ENCODE measurements at regions not wholly inside any gene's neighbourhood (a gene's known extent, or its start where the extent isn't known, plus 50 kb on each side); places are given as distances from the start of the nearest gene placed in this dataset.
A peak's percentile ranks its signal among the peaks of the same experiment; 100 is the strongest.

- no peak for FAIRE-seq
These were observed 129.9 kb upstream of the COL21A1 start for GRCh38 chr6:56377295-56377694.

- no peak for FAIRE-seq
These were observed 128.4 kb upstream of the COL21A1 start for GRCh38 chr6:56375806-56376205.

GRCh38 chr6:56374841-56375369 is 127.5 kb upstream of the COL21A1 start:
- no peak for FAIRE-seq

GRCh38 chr6:56372406-56372995 is 125.1 kb upstream of the COL21A1 start:
- no peak for FAIRE-seq

GRCh38 chr6:56370561-56371211 is 123.3 kb upstream of the COL21A1 start:
- FAIRE-seq = no peak

- no peak for FAIRE-seq
These were observed 122.8 kb upstream of the COL21A1 start for GRCh38 chr6:56370127-56370540.

GRCh38 chr6:56368491-56368890 is 121.1 kb upstream of the COL21A1 start:
- no peak for FAIRE-seq

- FAIRE-seq = no peak
These were observed 118.9 kb upstream of the COL21A1 start for GRCh38 chr6:56366141-56366852.

GRCh38 chr6:56364827-56365339 is 117.5 kb upstream of the COL21A1 start:
- no peak for FAIRE-seq

GRCh38 chr6:56364431-56364826 is 117.0 kb upstream of the COL21A1 start:
- no peak for FAIRE-seq

- no peak for FAIRE-seq
These were observed 116.5 kb upstream of the COL21A1 start for GRCh38 chr6:56363796-56364430.

GRCh38 chr6:56361812-56362211 is 114.4 kb upstream of the COL21A1 start:
- no peak for FAIRE-seq

- FAIRE-seq = peak; percentile 94
These were observed 112.0 kb upstream of the COL21A1 start for GRCh38 chr6:56359201-56359899.

GRCh38 chr6:56357616-56358373 is 110.4 kb upstream of the COL21A1 start:
- no peak for FAIRE-seq

GRCh38 chr6:56356426-56356825 is 109.0 kb upstream of the COL21A1 start:
- no peak for FAIRE-seq

GRCh38 chr6:56353860-56354259 is 106.5 kb upstream of the COL21A1 start:
- FAIRE-seq = peak; percentile 77

GRCh38 chr6:56350628-56351260 is 103.4 kb upstream of the COL21A1 start:
- no peak for FAIRE-seq

GRCh38 chr6:56349194-56349593 is 101.8 kb upstream of the COL21A1 start:
- FAIRE-seq = no peak

GRCh38 chr6:56348578-56348977 is 101.2 kb upstream of the COL21A1 start:
- FAIRE-seq = no peak

- FAIRE-seq = no peak
These were observed 100.1 kb upstream of the COL21A1 start for GRCh38 chr6:56347526-56347925.

GRCh38 chr6:56346958-56347357 is 99.6 kb upstream of the COL21A1 start:
- FAIRE-seq = no peak

Measured in G401.6 (cell line).